Upper lobe of left lung (tissue), 4 donors: ENCODE measurements at regions not wholly inside any gene's neighbourhood (a gene's known extent, or its start where the extent isn't known, plus 50 kb on each side); places are given as distances from the start of the nearest gene placed in this dataset.

ENCODE experiments used
- CTCF ChIP-seq, 6 experiments: fragments of 450-650 bp in 4 of 6; fragments of 200-600 bp in 2 of 6; sonication (generic) in 2 of 6; IDR thresholded peaks; one replicate each; pipeline ENCODE4 v1.5.1; 2016 to 2019; ENCODE audit warnings: antibody characterized with exemption in 6 of 6
- POLR2A ChIP-seq, 4 donors: fragments of 450-650 bp; IDR thresholded peaks; one replicate each; pipeline ENCODE4 v1.5.1; 2016 to 2017; ENCODE audit warnings: antibody characterized with exemption in 4 of 4, mild to moderate bottlenecking in 2 of 4
- POLR2AphosphoS5 ChIP-seq, 2 donors: sonication (generic); formaldehyde crosslinking; IDR thresholded peaks; one replicate each; pipeline ENCODE4 v1.5.1; 2017; ENCODE audit warnings: antibody characterized with exemption in 2 of 2

DNA sequence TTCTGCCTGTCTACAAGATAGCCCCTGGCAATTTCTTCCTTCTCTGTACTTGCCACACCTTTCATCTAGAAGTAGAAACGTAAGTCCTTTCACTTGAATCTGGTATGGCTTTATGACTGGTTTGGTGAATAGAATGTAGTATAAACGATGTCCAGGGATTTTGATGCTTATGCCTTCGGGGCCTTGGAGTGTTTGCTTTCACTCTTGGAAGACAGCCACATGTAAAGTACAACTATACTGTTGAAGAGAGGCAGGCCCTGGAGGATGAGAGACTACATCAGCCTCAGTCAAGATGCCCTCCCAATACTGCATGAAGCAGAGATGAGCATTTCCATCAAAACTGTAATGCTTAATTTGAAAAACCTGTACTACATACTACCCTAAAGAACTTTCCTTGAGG, 553.8 kb upstream of the C9orf72 start:
- TF ChIP-seq POLR2AphosphoS5 (IDR thresholded peaks at IDR 0.05) (no peak), CTCF (IDR thresholded peaks at IDR 0.05) (no peak), POLR2A (IDR thresholded peaks at IDR 0.05) (no peak)
